HG02610 (cell line): ENCODE measurements at regions not wholly inside any gene's neighbourhood (a gene's known extent, or its start where the extent isn't known, plus 50 kb on each side); places are given as distances from the start of the nearest gene placed in this dataset.
A peak's percentile ranks its signal among the peaks of the same experiment; 100 is the strongest.
"Not testable (repeated sequence)": the region's sequence is repeated elsewhere in the genome, so short reads cannot be mapped to it uniquely, and the experiment has no call there.

Experiments
- ATAC-seq: cut with Tn5 transposase; IDR thresholded peaks from one replicate; pipeline ENCODE4 v1.9.1; 2021; ENCODE audit warnings: mild to moderate bottlenecking, moderate library complexity; ENCODE audit not compliant: unreplicated experiment

GRCh38 chr2:56768973-56769372, 585.2 kb downstream of the CCDC85A start:
- no peak for ATAC-seq

- ATAC-seq, result peak; percentile 91
These were observed 586.7 kb downstream of the CCDC85A start for GRCh38 chr2:56770490-56770889.

- ATAC-seq, result no peak
These were observed 600.3 kb downstream of the CCDC85A start for GRCh38 chr2:56784046-56784445.

- no peak for ATAC-seq
These were observed 617.4 kb downstream of the CCDC85A start for GRCh38 chr2:56801214-56801613.

- no peak for ATAC-seq
These were observed 618.0 kb downstream of the CCDC85A start for GRCh38 chr2:56801770-56802169.

- ATAC-seq, result no peak
These were observed 619.8 kb downstream of the CCDC85A start for GRCh38 chr2:56803596-56803995.

- ATAC-seq, result no peak
These were observed 623.1 kb downstream of the CCDC85A start for GRCh38 chr2:56806924-56807323.

GRCh38 chr2:56807861-56808260, 624.1 kb downstream of the CCDC85A start:
- no peak for ATAC-seq

- ATAC-seq, result no peak
These were observed 627.6 kb downstream of the CCDC85A start for GRCh38 chr2:56811401-56811800.

GRCh38 chr2:56812432-56812831, 628.6 kb downstream of the CCDC85A start:
- no peak for ATAC-seq

- no peak for ATAC-seq
These were observed 629.7 kb downstream of the CCDC85A start for GRCh38 chr2:56813490-56813889.

- no peak for ATAC-seq
These were observed 632.9 kb downstream of the CCDC85A start for GRCh38 chr2:56816666-56817065.

GRCh38 chr2:56831780-56832179, 648.0 kb downstream of the CCDC85A start:
- no peak for ATAC-seq

GRCh38 chr2:56834686-56835085, 650.9 kb downstream of the CCDC85A start:
- ATAC-seq, result no peak

GRCh38 chr2:56840009-56840408, 656.2 kb downstream of the CCDC85A start:
- not testable (repeated sequence) for ATAC-seq

- no peak for ATAC-seq
These were observed 677.2 kb downstream of the CCDC85A start for GRCh38 chr2:56860991-56861390.

- no peak for ATAC-seq
These were observed 687.9 kb downstream of the CCDC85A start for GRCh38 chr2:56871644-56872043.

- ATAC-seq, result no peak
These were observed 690.9 kb downstream of the CCDC85A start for GRCh38 chr2:56874717-56875116.

GRCh38 chr2:56889738-56890137, 705.9 kb downstream of the CCDC85A start:
- ATAC-seq, result no peak

GRCh38 chr2:56892382-56892781, 708.6 kb downstream of the CCDC85A start:
- no peak for ATAC-seq

- no peak for ATAC-seq
These were observed 715.2 kb downstream of the CCDC85A start for GRCh38 chr2:56898986-56899385.

- no peak for ATAC-seq
These were observed 728.7 kb downstream of the CCDC85A start for GRCh38 chr2:56912490-56912889.

GRCh38 chr2:56918790-56919189, 735.0 kb downstream of the CCDC85A start:
- no peak for ATAC-seq

GRCh38 chr2:56933976-56934375, 750.2 kb downstream of the CCDC85A start:
- no peak for ATAC-seq
